Thyroid gland (tissue), 4 donors: ENCODE measurements at regions not wholly inside any gene's neighbourhood (a gene's known extent, or its start where the extent isn't known, plus 50 kb on each side); places are given as distances from the start of the nearest gene placed in this dataset.

Experiments used
- POLR2A ChIP-seq, 2 donors: fragments of 450-650 bp; IDR thresholded peaks; one replicate each; pipeline ENCODE4 v1.6.1; 2017; ENCODE audit warnings: antibody characterized with exemption in 2 of 2, mild to moderate bottlenecking in 2 of 2, moderate library complexity in 1 of 2
- TF ChIP-seq, protein P1 (sequence below), 6 experiments: fragments of 200-600 bp in 3 of 6; fragments of 450-650 bp in 3 of 6; sonication (generic) in 3 of 6; IDR thresholded peaks; one replicate each; pipeline ENCODE4 v1.5.1; 2016 to 2019; ENCODE audit warnings: antibody characterized with exemption in 6 of 6, mild to moderate bottlenecking in 2 of 6, inconsistent platforms in 1 of 6, moderate library complexity in 1 of 6

DNA sequence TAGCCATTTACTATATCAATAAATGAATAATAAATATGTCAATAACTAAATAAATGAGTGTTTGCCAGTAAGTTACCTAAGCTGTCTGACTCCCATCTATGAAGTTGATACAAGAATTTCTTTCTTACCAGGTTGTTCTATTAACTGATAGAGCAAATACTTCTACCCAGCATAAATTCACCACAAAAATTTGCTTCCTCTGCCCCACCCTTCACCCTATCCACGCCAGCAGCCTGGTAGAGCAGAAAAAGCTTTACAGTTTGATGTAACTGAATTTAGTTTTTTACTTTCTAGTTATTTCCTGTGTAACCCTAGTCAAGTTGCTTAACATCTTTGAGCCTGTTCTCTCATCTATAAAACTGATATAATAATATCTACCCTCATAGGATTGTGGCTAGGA, 94.9 kb upstream of the SLC16A7 start:
- TF ChIP-seq, protein P1, sequence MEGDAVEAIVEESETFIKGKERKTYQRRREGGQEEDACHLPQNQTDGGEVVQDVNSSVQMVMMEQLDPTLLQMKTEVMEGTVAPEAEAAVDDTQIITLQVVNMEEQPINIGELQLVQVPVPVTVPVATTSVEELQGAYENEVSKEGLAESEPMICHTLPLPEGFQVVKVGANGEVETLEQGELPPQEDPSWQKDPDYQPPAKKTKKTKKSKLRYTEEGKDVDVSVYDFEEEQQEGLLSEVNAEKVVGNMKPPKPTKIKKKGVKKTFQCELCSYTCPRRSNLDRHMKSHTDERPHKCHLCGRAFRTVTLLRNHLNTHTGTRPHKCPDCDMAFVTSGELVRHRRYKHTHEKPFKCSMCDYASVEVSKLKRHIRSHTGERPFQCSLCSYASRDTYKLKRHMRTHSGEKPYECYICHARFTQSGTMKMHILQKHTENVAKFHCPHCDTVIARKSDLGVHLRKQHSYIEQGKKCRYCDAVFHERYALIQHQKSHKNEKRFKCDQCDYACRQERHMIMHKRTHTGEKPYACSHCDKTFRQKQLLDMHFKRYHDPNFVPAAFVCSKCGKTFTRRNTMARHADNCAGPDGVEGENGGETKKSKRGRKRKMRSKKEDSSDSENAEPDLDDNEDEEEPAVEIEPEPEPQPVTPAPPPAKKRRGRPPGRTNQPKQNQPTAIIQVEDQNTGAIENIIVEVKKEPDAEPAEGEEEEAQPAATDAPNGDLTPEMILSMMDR (IDR thresholded peaks at IDR 0.05), result no peak
- no peak for TF ChIP-seq POLR2A (IDR thresholded peaks at IDR 0.05)
